ENCODE measurements at regions not wholly inside any gene's neighbourhood (a gene's known extent, or its start where the extent isn't known, plus 50 kb on each side); places are given as distances from the start of the nearest gene placed in this dataset.

DNA sequence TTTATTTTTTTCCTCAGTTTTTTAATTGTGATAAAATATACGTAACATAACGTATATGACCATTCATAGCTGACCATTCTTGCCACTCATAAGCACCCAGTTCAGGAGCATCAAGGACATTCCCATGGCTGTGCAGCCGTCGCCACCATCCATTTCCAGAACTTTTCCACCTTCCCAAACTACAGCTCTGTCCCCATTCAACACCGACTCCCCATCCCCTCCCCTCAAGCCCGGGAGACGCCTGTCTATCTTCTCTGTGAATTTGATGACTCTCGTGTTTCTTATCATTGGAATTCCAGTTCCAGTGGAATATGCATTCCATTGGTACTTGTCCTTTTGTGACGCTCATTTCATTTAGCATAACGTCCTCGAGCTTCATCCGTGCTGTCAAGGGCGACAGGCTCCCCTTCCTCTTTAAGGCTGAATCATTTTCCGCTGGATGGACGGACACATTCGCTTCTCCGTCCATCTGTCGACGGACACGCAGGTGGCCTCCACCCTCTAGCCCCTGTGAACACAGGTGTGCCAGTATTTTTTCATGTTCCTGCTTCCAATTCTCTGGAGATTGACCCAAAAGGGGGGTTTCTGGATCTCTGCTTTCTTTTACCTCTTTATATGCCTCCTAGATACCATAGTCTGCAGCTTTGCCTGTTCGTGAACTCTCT, 88.1 kb downstream of the YTHDF1 start:
- TF ChIP-seq CTCF (IDR thresholded peaks at IDR 0.05), result no peak
- no peak for TF ChIP-seq EP300 (IDR thresholded peaks at IDR 0.05)
- no peak for TF ChIP-seq POLR2AphosphoS5 (IDR thresholded peaks at IDR 0.05)
